Dendritic cell treated with granulocyte-macrophage colony-stimulating factor and Interleukin-4, amounts not matched to agents 40 ng/mL and 50 ng/mL, for 4 days (primary cell): ENCODE measurements at regions not wholly inside any gene's neighbourhood (a gene's known extent, or its start where the extent isn't known, plus 50 kb on each side); places are given as distances from the start of the nearest gene placed in this dataset.
"Not testable (repeated sequence)": the region's sequence is repeated elsewhere in the genome, so short reads cannot be mapped to it uniquely, and the experiment has no call there.

Experiments
- H3K27ac Mint-ChIP-seq: one replicate; pipeline ENCODE4 v1.8.0; 2022; ENCODE audit warnings: mild to moderate bottlenecking, mixed read lengths
- H3K27me3 Mint-ChIP-seq: one replicate; pipeline ENCODE4 v1.8.0; 2022; ENCODE audit warnings: mild to moderate bottlenecking, mixed read lengths
- H3K36me3 Mint-ChIP-seq: one replicate; pipeline ENCODE4 v1.8.0; 2022; ENCODE audit warnings: low read depth, mixed read lengths
- H3K4me1 Mint-ChIP-seq: one replicate; pipeline ENCODE4 v1.8.0; 2022; ENCODE audit warnings: low read depth, mixed read lengths
- H3K4me3 Mint-ChIP-seq: one replicate; pipeline ENCODE4 v1.8.0; 2022; ENCODE audit warnings: mild to moderate bottlenecking, moderate library complexity, mixed read lengths
- H3K9me3 Mint-ChIP-seq: one replicate; pipeline ENCODE4 v1.8.0; 2022; ENCODE audit warnings: mixed read lengths
- intact Hi-C: fragments of 100-400 bp; cut with micrococcal nuclease; formaldehyde crosslinking; loops from one replicate; pipeline ENCODE4 v1.15.0; 2022

GRCh38 chr14:51592836-51593235 lies 58.9 kb upstream of the FRMD6 start:
- intact Hi-C loops: no loop called here
- no peaks in the 10 kb centered on the region for H3K9me3 Mint-ChIP-seq
- peaks cover 1% of the 10 kb centered on the region for H3K27me3 Mint-ChIP-seq
- H3K4me1 Mint-ChIP-seq: no peaks in the 10 kb centered on the region
- H3K4me3 Mint-ChIP-seq: no peak overlapping the region
- H3K36me3 Mint-ChIP-seq: no peaks in the 10 kb centered on the region
- H3K27ac Mint-ChIP-seq: no peak overlapping the region

GRCh38 chr14:51593397-51593796 lies 58.3 kb upstream of the FRMD6 start:
- no peak overlapping the region for H3K4me3 Mint-ChIP-seq
- H3K27ac Mint-ChIP-seq: no peak overlapping the region
- intact Hi-C loops: no loop called here
- no peaks in the 10 kb centered on the region for H3K36me3 Mint-ChIP-seq
- no peaks in the 10 kb centered on the region for H3K4me1 Mint-ChIP-seq
- H3K27me3 Mint-ChIP-seq: peaks cover 1% of the 10 kb centered on the region
- H3K9me3 Mint-ChIP-seq: no peaks in the 10 kb centered on the region

GRCh38 chr14:51595881-51596455 lies 55.7 kb upstream of the FRMD6 start:
- no peak overlapping the region for H3K4me3 Mint-ChIP-seq
- intact Hi-C loops: no loop called here
- no peaks in the 10 kb centered on the region for H3K9me3 Mint-ChIP-seq
- no peaks in the 10 kb centered on the region for H3K27me3 Mint-ChIP-seq
- no peaks in the 10 kb centered on the region for H3K36me3 Mint-ChIP-seq
- H3K27ac Mint-ChIP-seq: no peak overlapping the region
- no peaks in the 10 kb centered on the region for H3K4me1 Mint-ChIP-seq

- H3K4me3 Mint-ChIP-seq: no peak overlapping the region
- H3K27ac Mint-ChIP-seq: no peak overlapping the region
- H3K27me3 Mint-ChIP-seq: no peaks in the 10 kb centered on the region
- intact Hi-C loops: no loop called here
- H3K36me3 Mint-ChIP-seq: no peaks in the 10 kb centered on the region
- H3K4me1 Mint-ChIP-seq: no peaks in the 10 kb centered on the region
- no peaks in the 10 kb centered on the region for H3K9me3 Mint-ChIP-seq
Observed at GRCh38 chr14:51596488-51597117, 55.1 kb upstream of the FRMD6 start.

- Mint-ChIP-seq H3K27ac (no peak overlapping the region), H3K9me3 (no peaks in the 10 kb centered on the region), H3K36me3 (no peaks in the 10 kb centered on the region), H3K4me3 (no peak overlapping the region), H3K4me1 (no peaks in the 10 kb centered on the region), H3K27me3 (no peaks in the 10 kb centered on the region)
- intact Hi-C loops: no loop called here
Observed at GRCh38 chr14:51597261-51598001, 54.3 kb upstream of the FRMD6 start.

- H3K27ac Mint-ChIP-seq, H3K36me3 Mint-ChIP-seq, H3K27me3 Mint-ChIP-seq, H3K4me3 Mint-ChIP-seq, intact Hi-C loops, H3K4me1 Mint-ChIP-seq, H3K9me3 Mint-ChIP-seq: not testable (repeated sequence)
Observed at GRCh38 chr14:51598924-51599600, 52.6 kb upstream of the FRMD6 start.

- Mint-ChIP-seq H3K27ac (no peak overlapping the region), H3K27me3 (no peaks in the 10 kb centered on the region)
Observed at GRCh38 chr14:51600658-51601057, 51.1 kb upstream of the FRMD6 start.

More at GRCh38 chr14:51600658-51601057, 51.1 kb upstream of the FRMD6 start:
- intact Hi-C loops: no loop called here
- no peaks in the 10 kb centered on the region for H3K9me3 Mint-ChIP-seq
- H3K4me1 Mint-ChIP-seq: no peaks in the 10 kb centered on the region
- no peaks in the 10 kb centered on the region for H3K36me3 Mint-ChIP-seq
- H3K4me3 Mint-ChIP-seq: no peak overlapping the region
